LNCAP (cell line): ENCODE measurements at regions not wholly inside any gene's neighbourhood (a gene's known extent, or its start where the extent isn't known, plus 50 kb on each side); places are given as distances from the start of the nearest gene placed in this dataset.

Experiments used
- TF ChIP-seq, protein P1 (sequence below): fragments of 450-650 bp; IDR thresholded peaks from 2 replicates; pipeline ENCODE4 v1.5.1; 2017; ENCODE audit warnings: mild to moderate bottlenecking

GRCh38 chr5:86689103-86689729 is 71.5 kb downstream of the COX7C start:
- TF ChIP-seq, protein P1, sequence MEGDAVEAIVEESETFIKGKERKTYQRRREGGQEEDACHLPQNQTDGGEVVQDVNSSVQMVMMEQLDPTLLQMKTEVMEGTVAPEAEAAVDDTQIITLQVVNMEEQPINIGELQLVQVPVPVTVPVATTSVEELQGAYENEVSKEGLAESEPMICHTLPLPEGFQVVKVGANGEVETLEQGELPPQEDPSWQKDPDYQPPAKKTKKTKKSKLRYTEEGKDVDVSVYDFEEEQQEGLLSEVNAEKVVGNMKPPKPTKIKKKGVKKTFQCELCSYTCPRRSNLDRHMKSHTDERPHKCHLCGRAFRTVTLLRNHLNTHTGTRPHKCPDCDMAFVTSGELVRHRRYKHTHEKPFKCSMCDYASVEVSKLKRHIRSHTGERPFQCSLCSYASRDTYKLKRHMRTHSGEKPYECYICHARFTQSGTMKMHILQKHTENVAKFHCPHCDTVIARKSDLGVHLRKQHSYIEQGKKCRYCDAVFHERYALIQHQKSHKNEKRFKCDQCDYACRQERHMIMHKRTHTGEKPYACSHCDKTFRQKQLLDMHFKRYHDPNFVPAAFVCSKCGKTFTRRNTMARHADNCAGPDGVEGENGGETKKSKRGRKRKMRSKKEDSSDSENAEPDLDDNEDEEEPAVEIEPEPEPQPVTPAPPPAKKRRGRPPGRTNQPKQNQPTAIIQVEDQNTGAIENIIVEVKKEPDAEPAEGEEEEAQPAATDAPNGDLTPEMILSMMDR = no peak

- TF ChIP-seq, protein P1 = no peak
Observed at GRCh38 chr5:86709157-86709881, 91.6 kb downstream of the COX7C start.

GRCh38 chr5:86716121-86716520 is 98.4 kb downstream of the COX7C start:
- TF ChIP-seq, protein P1 = no peak

DNA sequence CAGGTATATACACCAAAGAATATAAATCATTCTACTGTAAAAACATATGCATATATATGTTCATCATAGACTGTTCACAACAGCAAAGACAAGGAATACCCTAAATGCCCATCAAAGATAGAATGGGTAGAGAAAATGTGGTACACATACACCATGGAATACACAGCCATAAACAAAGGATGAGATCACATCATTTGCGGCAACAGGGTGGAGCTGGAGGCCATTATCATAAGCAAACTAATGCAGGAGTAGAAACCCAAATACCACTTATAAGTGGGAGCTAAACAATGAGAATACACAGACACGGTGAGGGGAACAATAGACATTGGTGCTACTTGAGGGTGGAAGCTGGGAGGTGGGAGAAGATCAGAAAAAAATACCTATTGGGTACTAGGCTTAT is 117.6 kb downstream of the COX7C start:
- TF ChIP-seq, protein P1 = no peak

DNA sequence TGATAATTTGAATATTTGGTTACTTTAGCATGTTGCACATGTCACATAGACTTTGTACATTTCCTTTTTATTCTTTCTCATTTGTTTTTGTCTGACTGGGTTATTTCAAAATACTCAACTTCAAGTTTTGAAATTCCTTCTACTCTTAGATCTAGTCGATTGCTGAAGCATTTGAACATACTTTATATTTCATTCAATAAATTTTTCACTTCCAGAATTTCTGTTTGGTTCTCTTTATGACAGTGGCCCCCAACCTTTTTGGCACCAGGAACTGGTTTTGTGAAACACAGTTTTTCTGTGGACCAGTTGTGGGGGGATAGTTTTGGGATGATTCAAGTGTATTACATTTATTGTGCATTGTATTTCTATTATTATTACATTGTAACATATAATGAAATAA is 119.8 kb downstream of the COX7C start:
- TF ChIP-seq, protein P1 = no peak

GRCh38 chr5:86748538-86749105 is 130.9 kb downstream of the COX7C start:
- TF ChIP-seq, protein P1 = no peak

GRCh38 chr5:86749841-86750240 is 132.1 kb downstream of the COX7C start:
- TF ChIP-seq, protein P1 = no peak
